GM18861 (cell line): ENCODE measurements at regions not wholly inside any gene's neighbourhood (a gene's known extent, or its start where the extent isn't known, plus 50 kb on each side); places are given as distances from the start of the nearest gene placed in this dataset.

Source experiments
- ATAC-seq: cut with Tn5 transposase; IDR thresholded peaks from one replicate; pipeline ENCODE4 v1.9.1; 2021; ENCODE audit not compliant: unreplicated experiment

- ATAC-seq = no peak
Measured at GRCh38 chr5:1707467-1707866, 92.2 kb downstream of the MRPL36 start.

- ATAC-seq = no peak
Measured at GRCh38 chr5:1706428-1706827, 93.2 kb downstream of the MRPL36 start.

GRCh38 chr5:1706021-1706420, 93.6 kb downstream of the MRPL36 start:
- ATAC-seq = no peak

- ATAC-seq = no peak
Measured at GRCh38 chr5:1704676-1705075, 95.0 kb downstream of the MRPL36 start.

- ATAC-seq = no peak
Measured at GRCh38 chr5:1704266-1704665, 95.4 kb downstream of the MRPL36 start.

GRCh38 chr5:1703352-1704050, 96.1 kb downstream of the MRPL36 start:
- no peak for ATAC-seq

GRCh38 chr5:1702318-1702717, 97.3 kb downstream of the MRPL36 start:
- ATAC-seq = no peak

GRCh38 chr5:1701884-1702283, 97.8 kb downstream of the MRPL36 start:
- ATAC-seq = no peak

GRCh38 chr5:1701216-1701864, 98.3 kb downstream of the MRPL36 start:
- no peak for ATAC-seq

- no peak for ATAC-seq
Measured at GRCh38 chr5:1699394-1699793, 100.2 kb downstream of the MRPL36 start.

- no peak for ATAC-seq
Measured at GRCh38 chr5:1698589-1699316, 100.9 kb downstream of the MRPL36 start.

- ATAC-seq = no peak
Measured at GRCh38 chr5:1692381-1692780, 107.3 kb downstream of the MRPL36 start.

- no peak for ATAC-seq
Measured at GRCh38 chr5:1687301-1687970, 112.2 kb downstream of the MRPL36 start.

- ATAC-seq = no peak
Measured at GRCh38 chr5:1686016-1686802, 113.4 kb downstream of the MRPL36 start.

- no peak for ATAC-seq
Measured at GRCh38 chr5:1685066-1685465, 114.6 kb downstream of the MRPL36 start.

GRCh38 chr5:1681955-1682354, 117.7 kb downstream of the MRPL36 start:
- no peak for ATAC-seq

GRCh38 chr5:1673042-1673677, 126.5 kb downstream of the MRPL36 start:
- ATAC-seq = no peak

GRCh38 chr5:1672396-1672795, 127.2 kb downstream of the MRPL36 start:
- no peak for ATAC-seq

GRCh38 chr5:1671351-1671750, 128.3 kb downstream of the MRPL36 start:
- ATAC-seq = no peak

GRCh38 chr5:1670351-1670750, 129.3 kb downstream of the MRPL36 start:
- ATAC-seq = no peak
